ENCODE measurements at regions not wholly inside any gene's neighbourhood (a gene's known extent, or its start where the extent isn't known, plus 50 kb on each side); places are given as distances from the start of the nearest gene placed in this dataset.

DNA sequence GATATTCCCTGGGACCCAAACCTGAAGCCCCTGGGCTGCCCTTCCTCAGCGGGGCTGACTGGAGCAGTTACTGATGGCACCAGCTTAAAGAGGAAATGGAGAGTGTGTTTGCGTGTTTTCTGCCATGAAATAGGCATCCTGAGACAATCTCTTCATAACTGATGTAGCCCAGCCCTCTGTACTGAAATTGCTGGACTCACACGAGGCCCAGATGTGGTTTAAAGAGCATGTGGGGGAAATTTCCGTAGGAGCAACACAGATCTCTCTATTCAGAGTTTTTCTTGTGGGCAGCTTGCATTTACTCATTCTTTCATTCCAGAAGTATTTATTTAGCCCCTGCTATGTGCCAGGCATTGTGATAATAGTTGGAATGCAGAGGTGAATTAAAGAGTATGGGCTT is 782.1 kb upstream of the TBX3 start:
- no peak overlapping the region for H3K18ac ChIP-seq (ENCODE audit: extremely low read depth, low read length)
- H2BK15ac ChIP-seq (ENCODE audit: low read length), result no peak overlapping the region
- no peaks in the 10 kb centered on the region for H3K79me1 ChIP-seq (ENCODE audit: low read depth, low read length)
- H4K91ac ChIP-seq (replicated peaks; ENCODE audit: insufficient read length, low read length), result no peak overlapping the region
- no peak overlapping the region for H3K14ac ChIP-seq (ENCODE audit: insufficient read length)
- no peak overlapping the region for H2AFZ ChIP-seq (ENCODE audit: low read length)
- no peak overlapping the region for H3K56ac ChIP-seq (replicated peaks; ENCODE audit: insufficient read length, low read depth, low read length)
- no peak overlapping the region for H4K5ac ChIP-seq (ENCODE audit: insufficient read length, low read depth, low read length)
- ChIA-PET POLR2A (ENCODE audit: partially characterized antibody) (no interaction called here), CTCF (ENCODE audit: partially characterized antibody) (interaction anchor here (5.3 kb wide), 1 partner anchor 9 kb away, joined by 33 read pairs; no protein-coding TSS in a partner anchor)
- no peak overlapping the region for H2BK20ac ChIP-seq (ENCODE audit: low read length)
- H3K4ac ChIP-seq (replicated peaks; ENCODE audit: insufficient read length, low read depth, low read length), result no peak overlapping the region
- no peaks in the 10 kb centered on the region for H4K20me1 ChIP-seq (replicated peaks in 1 of 2; ENCODE audit: control insufficient read depth in 1 of 2, insufficient read depth in 2 of 2, low read length in 2 of 2)
- H2BK120ac ChIP-seq (replicated peaks; ENCODE audit: low read depth, low read length), result no peak overlapping the region
- no peak overlapping the region for H2BK5ac ChIP-seq (ENCODE audit: low read depth, low read length)
- H3K36me3 ChIP-seq (ENCODE audit: control insufficient read depth in 2 of 4, insufficient read depth in 4 of 4, low read length in 3 of 4), result no peaks in the 10 kb centered on the region
- H3K4me1 ChIP-seq (replicated peaks in 1 of 4; ENCODE audit: control insufficient read depth in 3 of 4, insufficient read depth in 4 of 4, low read length in 3 of 4), result peaks cover 0 to 3% (median 0%) of the 10 kb centered on the region in 4 experiments; a peak in 3 of 7 replicates
- H2AK5ac ChIP-seq (ENCODE audit: low read depth, low read length), result no peak overlapping the region
- H4K8ac ChIP-seq (ENCODE audit: extremely low read depth, insufficient read depth, low read length), result no peak overlapping the region
- no peaks in the 10 kb centered on the region for H3K9me3 ChIP-seq (ENCODE audit: insufficient read depth in 2 of 2, low read depth in 1 of 2, low read length in 1 of 2)
- H3K27ac ChIP-seq (ENCODE audit: low read depth, low read length), result no peak overlapping the region
- no peak overlapping the region for H3K4me2 ChIP-seq (ENCODE audit: insufficient read depth in 1 of 2, low read depth in 2 of 2, low read length in 2 of 2)
- H3K23me2 ChIP-seq (ENCODE audit: low read depth, low read length), result no peaks in the 10 kb centered on the region
- H3K4me3 ChIP-seq (ENCODE audit: extremely low read depth in 1 of 4, insufficient read depth in 2 of 4, low read depth in 3 of 4, low read length in 4 of 4), result no peak overlapping the region
- H2BK12ac ChIP-seq (ENCODE audit: low read depth, low read length), result no peak overlapping the region
- no peak for DNase-seq (ENCODE audit: low read depth in 1 of 2, low spot score in 2 of 2)
- no peak overlapping the region for H3K23ac ChIP-seq (ENCODE audit: insufficient read length)
- H3K79me2 ChIP-seq (ENCODE audit: control insufficient read depth in 1 of 2, insufficient read depth in 2 of 2, low read length in 2 of 2), result no peaks in the 10 kb centered on the region
- FAIRE-seq, result no peak
- 89% methylated on average over 4 of the region's 4 CpGs; no CpG with 5 or more reads in 1 of the 2 experiments for WGBS, 2 experiments (ENCODE audit: extremely low coverage in 1 of 2, insufficient coverage in 1 of 2, insufficient read length in 1 of 2, insufficient replicate concordance in 2 of 2, low coverage in 1 of 2, low lambda C conversion rate in 2 of 2, missing lambda C conversion rate in 1 of 2)
- no peak overlapping the region for H3K9ac ChIP-seq (replicated peaks in 1 of 4; ENCODE audit: extremely low read depth in 1 of 4, low read depth in 3 of 4, low read length in 3 of 4)
- no peaks in the 10 kb centered on the region for H3K27me3 ChIP-seq (replicated peaks in 1 of 4; ENCODE audit: control insufficient read depth in 3 of 4, extremely low read depth in 1 of 4, insufficient read depth in 3 of 4, low read length in 3 of 4)
- TF ChIP-seq TEAD4 (IDR thresholded peaks at IDR 0.05; ENCODE audit: low read depth, low read length), result no peak
- TF ChIP-seq GTF2F1 (IDR thresholded peaks at IDR 0.05; ENCODE audit: borderline replicate concordance, low read depth, low read length), result no peak
- TF ChIP-seq FOSL1 (IDR thresholded peaks at IDR 0.05; ENCODE audit: insufficient read depth, low read depth, low read length), result no peak
- TF ChIP-seq HDAC6 (IDR thresholded peaks at IDR 0.05; ENCODE audit: low read depth, low read length), result no peak
- TF ChIP-seq SIRT6 (IDR thresholded peaks at IDR 0.05; ENCODE audit: low read length), result no peak
- TF ChIP-seq CBX5 (IDR thresholded peaks at IDR 0.05; ENCODE audit: low read depth, low read length), result no peak
- no peak for TF ChIP-seq KDM5A (IDR thresholded peaks at IDR 0.05; ENCODE audit: low read length)
- TF ChIP-seq, protein P1, sequence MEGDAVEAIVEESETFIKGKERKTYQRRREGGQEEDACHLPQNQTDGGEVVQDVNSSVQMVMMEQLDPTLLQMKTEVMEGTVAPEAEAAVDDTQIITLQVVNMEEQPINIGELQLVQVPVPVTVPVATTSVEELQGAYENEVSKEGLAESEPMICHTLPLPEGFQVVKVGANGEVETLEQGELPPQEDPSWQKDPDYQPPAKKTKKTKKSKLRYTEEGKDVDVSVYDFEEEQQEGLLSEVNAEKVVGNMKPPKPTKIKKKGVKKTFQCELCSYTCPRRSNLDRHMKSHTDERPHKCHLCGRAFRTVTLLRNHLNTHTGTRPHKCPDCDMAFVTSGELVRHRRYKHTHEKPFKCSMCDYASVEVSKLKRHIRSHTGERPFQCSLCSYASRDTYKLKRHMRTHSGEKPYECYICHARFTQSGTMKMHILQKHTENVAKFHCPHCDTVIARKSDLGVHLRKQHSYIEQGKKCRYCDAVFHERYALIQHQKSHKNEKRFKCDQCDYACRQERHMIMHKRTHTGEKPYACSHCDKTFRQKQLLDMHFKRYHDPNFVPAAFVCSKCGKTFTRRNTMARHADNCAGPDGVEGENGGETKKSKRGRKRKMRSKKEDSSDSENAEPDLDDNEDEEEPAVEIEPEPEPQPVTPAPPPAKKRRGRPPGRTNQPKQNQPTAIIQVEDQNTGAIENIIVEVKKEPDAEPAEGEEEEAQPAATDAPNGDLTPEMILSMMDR (IDR thresholded peaks at IDR 0.05; ENCODE audit: control extremely low read depth in 1 of 3, insufficient read depth in 1 of 3, low read depth in 1 of 3, low read length in 3 of 3), result no peak
- no peak for TF ChIP-seq EZH2 (IDR thresholded peaks at IDR 0.05; ENCODE audit: low read depth, low read length, severe bottlenecking)
- TF ChIP-seq KDM4A (IDR thresholded peaks at IDR 0.05; ENCODE audit: low read depth, low read length, severe bottlenecking), result no peak
- TF ChIP-seq KDM1A (IDR thresholded peaks at IDR 0.05; ENCODE audit: borderline replicate concordance, low read length), result no peak

All from H1 (cell line).